Left ventricle myocardium inferior (tissue), 1 donor: ENCODE measurements at regions not wholly inside any gene's neighbourhood (a gene's known extent, or its start where the extent isn't known, plus 50 kb on each side); places are given as distances from the start of the nearest gene placed in this dataset.
"Not testable (repeated sequence)": the region's sequence is repeated elsewhere in the genome, so short reads cannot be mapped to it uniquely, and the experiment has no call there.

Experiments
- DNase-seq: peaks from one replicate; pipeline ENCODE4 v3.0.0-alpha.2; 2020
- H3K27ac ChIP-seq: fragments of 200-600 bp; replicated peaks from 2 replicates; pipeline ENCODE4 v1.8.0; 2021
- H3K27me3 ChIP-seq: fragments of 200-600 bp; 2 replicates; pipeline ENCODE4 v1.8.0; 2021; ENCODE audit warnings: low read depth
- H3K36me3 ChIP-seq: fragments of 200-600 bp; 2 replicates; pipeline ENCODE4 v1.8.0; 2021
- H3K4me1 ChIP-seq: fragments of 200-600 bp; 2 replicates; pipeline ENCODE4 v1.8.0; 2021
- H3K4me3 ChIP-seq: fragments of 200-600 bp; 2 replicates; pipeline ENCODE4 v1.8.0; 2021; ENCODE audit warnings: mild to moderate bottlenecking, moderate library complexity
- H3K9me3 ChIP-seq: fragments of 200-600 bp; replicated peaks from 2 replicates; pipeline ENCODE4 v1.8.0; 2021
- CTCF ChIP-seq: fragments of 200-600 bp; IDR thresholded peaks from 2 replicates; pipeline ENCODE4 v1.8.0; 2021; ENCODE audit warnings: antibody characterized with exemption, mild to moderate bottlenecking, borderline replicate concordance
- intact Hi-C: fragments of 100-400 bp; cut with micrococcal nuclease; formaldehyde crosslinking; loops from one replicate; pipeline ENCODE4 v1.11.0; 2022
- donor health status: DM: no; HTN: yes; CAD: no; lungs with severe emphysema.

- DNase-seq, result peak; percentile 14
- H3K27me3 ChIP-seq, result no peaks in the 10 kb centered on the region
- H3K4me3 ChIP-seq, result no peak overlapping the region
- TF ChIP-seq CTCF, result no peak
- no peaks in the 10 kb centered on the region for H3K36me3 ChIP-seq
- H3K27ac ChIP-seq, result peak overlapping the region; percentile 40
- H3K4me1 ChIP-seq, result no peaks in the 10 kb centered on the region
- intact Hi-C loops, result no loop called here
- H3K9me3 ChIP-seq, result peaks cover 7% of the 10 kb centered on the region
Observed at GRCh38 chr15:36161771-36162212, 417.6 kb upstream of the CDIN1 start.

DNA sequence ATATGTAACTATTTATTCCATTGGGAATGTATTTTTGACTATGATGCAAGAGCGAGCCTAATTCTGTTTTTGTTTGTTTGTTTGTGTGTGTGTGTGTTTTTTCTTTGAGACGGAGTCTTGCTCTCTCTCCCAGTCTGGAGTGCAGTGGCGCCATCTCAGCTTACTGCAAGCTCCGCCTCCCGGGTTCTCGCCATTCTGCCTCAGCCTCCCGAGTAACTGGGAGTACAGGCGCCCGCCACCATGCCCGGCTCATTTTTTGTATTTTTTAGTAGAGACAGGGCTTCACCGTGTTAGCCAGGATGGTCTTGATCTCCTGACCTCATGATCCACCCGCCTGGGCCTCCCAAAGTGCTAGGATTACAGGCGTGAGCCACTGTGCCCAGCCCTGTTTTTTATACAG is 415.4 kb upstream of the CDIN1 start:
- H3K27ac ChIP-seq, H3K4me3 ChIP-seq, H3K9me3 ChIP-seq, DNase-seq, intact Hi-C loops, H3K4me1 ChIP-seq, H3K27me3 ChIP-seq, H3K36me3 ChIP-seq: not testable (repeated sequence)

- H3K27me3 ChIP-seq, result no peaks in the 10 kb centered on the region
- no peak for TF ChIP-seq CTCF
- H3K4me3 ChIP-seq, result no peak overlapping the region
- peaks cover 10% of the 10 kb centered on the region for H3K4me1 ChIP-seq
- no peaks in the 10 kb centered on the region for H3K9me3 ChIP-seq
- H3K27ac ChIP-seq, result no peak overlapping the region
- DNase-seq, result no peak
- intact Hi-C loops, result no loop called here
- H3K36me3 ChIP-seq, result no peaks in the 10 kb centered on the region
Observed at GRCh38 chr15:36172955-36173354, 406.5 kb upstream of the CDIN1 start.

- H3K4me1 ChIP-seq, result peaks cover 11% of the 10 kb centered on the region
- no peak overlapping the region for H3K27ac ChIP-seq
- H3K9me3 ChIP-seq, result no peaks in the 10 kb centered on the region
- H3K27me3 ChIP-seq, result no peaks in the 10 kb centered on the region
- intact Hi-C loops, result no loop called here
- no peak overlapping the region for H3K4me3 ChIP-seq
- no peaks in the 10 kb centered on the region for H3K36me3 ChIP-seq
- TF ChIP-seq CTCF, result no peak
- no peak for DNase-seq
Observed at GRCh38 chr15:36175186-36175740, 404.2 kb upstream of the CDIN1 start.

DNA sequence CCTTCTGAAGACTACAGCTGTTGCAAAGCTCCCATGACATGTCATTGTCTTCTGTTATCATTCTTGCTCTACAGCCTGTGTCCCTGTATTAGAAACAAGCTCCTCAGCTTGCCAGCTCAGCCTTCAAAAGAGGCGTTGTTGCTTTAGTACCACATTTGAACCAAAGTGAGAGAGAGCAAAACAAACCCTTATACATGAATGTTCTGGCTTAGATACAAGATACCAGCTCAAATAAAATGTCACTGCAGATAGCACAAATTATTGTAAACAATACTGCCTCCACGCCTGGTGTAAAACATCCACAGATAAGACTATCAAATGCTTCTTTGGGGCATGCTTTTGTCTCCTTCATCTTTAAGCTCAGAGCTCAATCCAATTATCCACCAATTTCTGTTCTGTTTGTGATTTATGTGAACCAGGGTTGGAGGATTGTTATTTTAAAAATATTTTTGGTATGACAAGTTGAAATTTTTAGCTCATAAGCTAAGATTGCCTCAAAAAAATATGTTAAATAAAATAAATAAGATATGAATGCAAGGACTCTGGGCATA is 403.6 kb upstream of the CDIN1 start:
- Histone ChIP-seq H3K27ac (no peak overlapping the region), H3K4me3 (no peak overlapping the region), H3K36me3 (no peaks in the 10 kb centered on the region), H3K27me3 (no peaks in the 10 kb centered on the region), H3K4me1 (peaks cover 11% of the 10 kb centered on the region), H3K9me3 (no peaks in the 10 kb centered on the region)
- no peak for DNase-seq
- intact Hi-C loops, result no loop called here
- no peak for TF ChIP-seq CTCF

DNA sequence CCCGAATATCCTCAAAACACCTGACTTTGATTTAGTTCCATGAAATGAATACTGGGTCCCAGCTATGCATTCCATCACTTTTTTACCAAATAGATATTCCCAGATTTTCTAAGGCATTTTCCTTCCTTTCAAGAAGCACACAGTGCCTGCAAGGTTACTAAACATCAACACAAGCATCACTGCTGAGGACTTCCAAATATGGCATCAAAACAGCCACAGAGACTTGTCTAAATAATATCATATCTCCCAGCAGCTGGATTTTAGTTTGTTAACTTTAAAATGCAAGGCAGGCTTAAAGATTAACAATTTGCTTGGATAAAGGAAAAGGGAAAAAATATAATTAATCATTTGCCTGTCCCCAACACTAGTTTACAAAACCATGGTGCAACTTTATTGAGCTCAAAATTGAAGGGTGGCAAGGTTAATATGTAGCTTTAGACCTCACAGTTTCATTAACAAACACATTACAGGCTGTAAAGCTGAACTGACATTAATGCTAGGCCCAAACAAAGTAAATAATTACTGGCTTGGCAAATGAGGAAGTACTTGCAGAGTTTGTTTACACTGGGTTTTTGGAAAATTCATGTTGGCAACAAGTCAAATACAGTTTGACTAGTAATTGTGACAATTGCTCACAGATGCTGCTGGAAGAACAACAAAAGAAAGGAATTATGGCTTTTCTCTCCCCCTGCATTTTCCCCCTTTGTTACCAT is 401.7 kb upstream of the CDIN1 start:
- Histone ChIP-seq H3K4me3 (no peak overlapping the region), H3K36me3 (no peaks in the 10 kb centered on the region), H3K27ac (peak overlapping the region; percentile 13), H3K9me3 (no peaks in the 10 kb centered on the region), H3K4me1 (peaks cover 11% of the 10 kb centered on the region), H3K27me3 (no peaks in the 10 kb centered on the region)
- TF ChIP-seq CTCF, result no peak
- intact Hi-C loops, result no loop called here
- DNase-seq, result no peak
